GM12864 (cell line): ENCODE measurements at regions not wholly inside any gene's neighbourhood (a gene's known extent, or its start where the extent isn't known, plus 50 kb on each side); places are given as distances from the start of the nearest gene placed in this dataset.

Experiments
- DNase-seq: peaks from one replicate; pipeline ENCODE4 v3.0.0-alpha.2; 2011; ENCODE audit warnings: low read depth
- H3K4me3 ChIP-seq: 2 replicates; pipeline ENCODE4 v1.5.1; 2011; ENCODE audit warnings: mild to moderate bottlenecking, low read depth, low read length, control low read depth
- TF ChIP-seq, protein P1 (sequence below): IDR thresholded peaks from 2 replicates; pipeline ENCODE4 v1.5.1; 2011; ENCODE audit warnings: low read depth, mild to moderate bottlenecking, moderate library complexity, low read length, control low read depth, inconsistent platforms; ENCODE audit errors: missing control alignments

DNA sequence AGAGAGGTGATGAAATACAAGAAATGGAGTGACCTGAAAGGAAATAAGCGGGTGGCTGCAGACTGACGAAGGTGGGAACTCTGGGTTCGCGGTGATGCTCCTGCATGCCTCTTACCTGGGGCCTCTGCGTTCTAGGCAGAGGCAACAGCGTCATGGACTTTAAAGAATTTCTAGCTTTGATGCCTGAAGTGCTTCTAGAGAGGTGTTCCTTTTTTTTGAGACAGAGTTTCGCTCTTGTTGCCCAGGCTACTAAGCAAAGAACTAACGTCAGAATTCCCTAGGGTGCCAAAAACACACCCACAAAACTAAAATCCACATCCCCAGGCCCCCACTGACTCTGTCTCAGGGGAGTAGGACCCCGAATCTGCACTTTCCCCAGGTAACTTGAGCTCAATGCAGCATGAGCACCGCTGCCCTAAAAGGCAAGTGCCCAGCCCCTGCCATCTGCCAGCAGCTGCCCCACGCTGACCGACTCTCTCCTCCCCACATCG lies 110.5 kb upstream of the ID2 start:
- TF ChIP-seq, protein P1, sequence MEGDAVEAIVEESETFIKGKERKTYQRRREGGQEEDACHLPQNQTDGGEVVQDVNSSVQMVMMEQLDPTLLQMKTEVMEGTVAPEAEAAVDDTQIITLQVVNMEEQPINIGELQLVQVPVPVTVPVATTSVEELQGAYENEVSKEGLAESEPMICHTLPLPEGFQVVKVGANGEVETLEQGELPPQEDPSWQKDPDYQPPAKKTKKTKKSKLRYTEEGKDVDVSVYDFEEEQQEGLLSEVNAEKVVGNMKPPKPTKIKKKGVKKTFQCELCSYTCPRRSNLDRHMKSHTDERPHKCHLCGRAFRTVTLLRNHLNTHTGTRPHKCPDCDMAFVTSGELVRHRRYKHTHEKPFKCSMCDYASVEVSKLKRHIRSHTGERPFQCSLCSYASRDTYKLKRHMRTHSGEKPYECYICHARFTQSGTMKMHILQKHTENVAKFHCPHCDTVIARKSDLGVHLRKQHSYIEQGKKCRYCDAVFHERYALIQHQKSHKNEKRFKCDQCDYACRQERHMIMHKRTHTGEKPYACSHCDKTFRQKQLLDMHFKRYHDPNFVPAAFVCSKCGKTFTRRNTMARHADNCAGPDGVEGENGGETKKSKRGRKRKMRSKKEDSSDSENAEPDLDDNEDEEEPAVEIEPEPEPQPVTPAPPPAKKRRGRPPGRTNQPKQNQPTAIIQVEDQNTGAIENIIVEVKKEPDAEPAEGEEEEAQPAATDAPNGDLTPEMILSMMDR, result no peak
- DNase-seq, result no peak
- H3K4me3 ChIP-seq, result no peak overlapping the region

DNA sequence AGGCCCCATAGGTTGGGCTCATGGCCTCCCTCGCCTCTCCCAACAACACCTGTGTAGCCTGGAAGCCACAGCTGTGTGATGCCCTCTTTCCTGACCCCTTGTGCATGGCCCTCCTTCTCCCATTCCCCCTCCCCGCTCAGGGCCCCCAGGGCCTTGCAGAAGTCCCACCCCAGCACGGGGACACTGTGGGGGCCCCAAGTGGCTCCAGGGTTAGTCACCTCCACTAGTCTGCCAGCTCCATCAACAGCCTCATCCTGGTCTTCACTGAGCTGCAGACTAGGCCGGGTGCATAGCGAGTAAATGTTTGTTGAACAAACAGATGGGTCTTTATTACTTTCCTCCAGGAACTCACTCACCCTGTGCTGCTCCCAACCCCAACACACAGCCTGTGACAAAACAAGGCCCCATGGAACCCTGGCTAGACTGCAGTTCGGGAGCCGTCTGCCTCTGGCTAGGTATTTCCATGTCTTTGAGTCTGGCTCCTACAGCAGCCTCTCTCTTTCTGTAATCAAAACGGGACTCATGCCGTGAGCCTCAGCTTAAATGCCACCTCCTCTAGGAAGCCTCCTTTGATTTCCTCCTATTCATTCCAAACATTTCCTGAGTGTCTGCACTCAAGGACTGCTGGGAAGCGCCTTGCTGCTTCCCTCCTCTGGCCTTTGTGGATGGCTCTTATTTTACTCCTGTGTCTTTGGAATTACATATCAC lies 109.9 kb upstream of the ID2 start:
- no peak for DNase-seq
- no peak overlapping the region for H3K4me3 ChIP-seq

DNA sequence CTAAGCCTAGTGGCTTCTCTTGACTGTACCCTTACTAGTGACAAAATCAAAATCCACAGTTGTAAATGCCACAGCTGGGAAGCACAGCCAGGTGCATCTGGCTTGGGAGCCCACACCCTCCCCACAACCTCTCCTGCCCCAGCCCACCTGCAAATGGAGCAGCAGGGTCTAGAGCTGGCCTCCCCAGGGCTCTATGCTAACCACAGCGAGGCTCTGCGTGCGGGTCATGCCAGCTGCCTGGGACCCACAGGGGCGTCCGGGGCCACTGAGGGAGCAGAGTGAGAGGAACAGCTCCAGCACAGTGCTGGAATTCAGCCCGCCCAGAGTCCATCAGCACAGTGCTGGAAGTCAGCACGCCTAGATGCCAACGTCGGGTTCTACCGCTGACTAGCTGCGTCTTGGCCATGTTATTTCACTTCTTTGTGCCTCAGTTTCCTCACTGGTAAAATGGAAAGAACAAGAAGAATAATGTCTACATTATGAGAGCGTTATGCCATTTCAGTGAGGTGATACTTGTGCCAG lies 109.1 kb upstream of the ID2 start:
- TF ChIP-seq, protein P1, result no peak
- DNase-seq, result no peak
- no peak overlapping the region for H3K4me3 ChIP-seq

More for the DNA sequence above, 109.9 kb upstream of the ID2 start:
- TF ChIP-seq, protein P1, result no peak

DNA sequence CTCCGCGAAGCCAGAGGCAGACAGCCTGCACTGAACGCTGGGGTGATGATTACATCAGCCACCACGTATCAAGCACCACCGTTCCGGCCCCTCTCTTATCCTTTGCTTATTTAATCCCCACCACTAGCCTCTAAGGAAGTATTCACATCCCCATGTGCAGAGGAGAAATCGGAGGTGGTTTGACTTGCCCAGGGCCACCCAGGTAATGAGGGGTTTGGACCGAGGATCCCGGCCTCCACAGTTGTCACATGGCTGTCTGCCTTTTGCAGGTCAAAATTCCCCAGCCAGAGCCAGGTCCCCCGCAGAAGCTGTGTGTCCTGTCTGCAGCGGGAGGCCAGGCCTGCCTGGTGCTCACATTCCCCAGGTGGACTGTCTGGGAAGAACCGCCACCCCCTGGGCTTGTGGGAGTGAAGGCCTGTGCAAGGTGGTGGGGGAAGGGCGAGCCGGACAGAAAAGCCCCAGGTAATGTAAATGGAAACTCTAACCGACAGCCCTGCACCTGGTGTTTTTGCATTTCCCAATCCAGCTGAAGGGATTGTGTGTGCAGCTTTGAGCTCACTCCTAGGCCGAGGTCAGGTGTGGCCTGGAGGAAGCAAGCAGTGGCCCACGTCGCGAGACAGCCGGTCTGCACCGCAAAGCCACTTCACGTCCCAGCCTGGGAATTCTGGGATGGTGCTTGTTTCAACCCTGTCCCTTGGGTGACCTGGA lies 108.5 kb upstream of the ID2 start:
- TF ChIP-seq, protein P1, result no peak
- no peak overlapping the region for H3K4me3 ChIP-seq
- DNase-seq, result no peak

DNA sequence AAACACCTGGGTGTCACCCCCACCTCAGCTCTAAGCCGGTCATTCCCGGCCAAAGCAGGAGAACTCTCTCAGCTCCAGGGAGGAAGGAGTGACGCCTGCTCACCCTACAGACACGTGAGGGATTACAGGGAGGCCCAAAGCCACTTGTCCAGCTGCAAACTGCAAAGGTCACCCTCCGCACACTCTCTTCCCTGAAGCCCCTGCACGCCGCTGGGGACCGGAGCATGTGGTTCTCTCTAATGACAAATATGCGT lies 108.0 kb upstream of the ID2 start:
- no peak overlapping the region for H3K4me3 ChIP-seq
- TF ChIP-seq, protein P1, result no peak
- no peak for DNase-seq

DNA sequence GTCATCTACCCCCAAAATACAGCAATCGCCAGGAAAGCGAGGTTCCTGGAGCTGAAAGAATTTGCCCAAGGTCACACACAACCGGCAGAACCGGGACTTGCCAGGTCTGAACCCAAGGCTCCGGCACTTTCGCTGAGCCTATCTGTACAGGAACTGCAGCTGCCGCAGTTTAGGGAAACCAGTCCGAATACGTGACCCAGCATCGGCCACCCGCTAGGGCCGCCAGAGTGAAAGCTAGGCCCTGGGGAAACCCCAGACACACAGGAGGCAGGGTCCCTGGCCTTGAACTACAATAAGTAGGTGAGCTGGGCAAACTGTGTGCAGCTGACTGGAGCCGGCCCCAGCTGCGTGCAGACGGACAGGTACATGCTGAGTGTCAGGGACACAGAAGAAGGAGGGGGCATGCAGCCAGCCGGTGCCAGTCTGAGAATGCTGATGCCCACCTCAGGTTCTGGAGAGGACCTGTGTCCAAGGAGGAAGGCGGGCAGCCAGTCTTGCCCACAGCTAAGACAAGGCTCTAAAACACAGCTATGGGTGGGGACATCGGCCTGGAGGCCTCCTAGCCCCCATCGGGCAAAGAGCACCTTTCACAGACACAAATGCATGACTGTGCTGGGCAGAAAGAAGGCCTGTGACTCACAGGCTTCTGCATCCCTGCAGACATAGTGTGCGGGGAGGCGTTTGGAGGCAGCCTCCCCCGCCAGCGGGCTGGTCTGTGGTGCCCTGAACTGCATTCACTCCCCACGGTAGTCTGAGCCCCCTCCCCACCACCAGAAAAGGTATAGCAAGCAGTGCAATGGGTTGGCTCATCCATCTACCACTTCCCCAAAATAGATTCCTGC lies 107.4 kb upstream of the ID2 start:
- peak; percentile 21 for DNase-seq
- peak overlapping the region; percentile 6; the same call in 1 of the 2 replicates for H3K4me3 ChIP-seq
- TF ChIP-seq, protein P1, result peak; percentile 7
